ENCODE measurements at regions not wholly inside any gene's neighbourhood (a gene's known extent, or its start where the extent isn't known, plus 50 kb on each side); places are given as distances from the start of the nearest gene placed in this dataset.

DNA sequence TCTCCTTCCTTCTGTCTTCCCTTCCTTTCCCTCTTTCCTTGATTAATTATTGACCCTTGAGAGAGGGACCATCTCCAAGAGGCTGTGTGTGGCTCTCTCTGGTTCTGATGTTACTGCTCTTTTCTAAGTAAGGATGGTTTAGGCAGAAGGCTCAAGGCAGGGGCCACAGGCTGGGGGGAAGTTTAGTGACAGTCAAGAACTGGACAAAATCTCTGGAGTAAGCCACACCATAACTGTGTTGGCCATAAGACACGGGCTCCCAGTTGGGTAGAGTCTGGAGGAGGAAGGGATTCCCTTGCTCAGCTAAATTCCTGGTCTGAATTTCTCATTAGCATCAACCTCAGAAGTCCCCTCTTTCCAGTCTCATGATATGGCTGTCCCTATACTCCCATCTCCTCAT, 74.7 kb downstream of the BUD13 start:
- TF ChIP-seq, protein P1, sequence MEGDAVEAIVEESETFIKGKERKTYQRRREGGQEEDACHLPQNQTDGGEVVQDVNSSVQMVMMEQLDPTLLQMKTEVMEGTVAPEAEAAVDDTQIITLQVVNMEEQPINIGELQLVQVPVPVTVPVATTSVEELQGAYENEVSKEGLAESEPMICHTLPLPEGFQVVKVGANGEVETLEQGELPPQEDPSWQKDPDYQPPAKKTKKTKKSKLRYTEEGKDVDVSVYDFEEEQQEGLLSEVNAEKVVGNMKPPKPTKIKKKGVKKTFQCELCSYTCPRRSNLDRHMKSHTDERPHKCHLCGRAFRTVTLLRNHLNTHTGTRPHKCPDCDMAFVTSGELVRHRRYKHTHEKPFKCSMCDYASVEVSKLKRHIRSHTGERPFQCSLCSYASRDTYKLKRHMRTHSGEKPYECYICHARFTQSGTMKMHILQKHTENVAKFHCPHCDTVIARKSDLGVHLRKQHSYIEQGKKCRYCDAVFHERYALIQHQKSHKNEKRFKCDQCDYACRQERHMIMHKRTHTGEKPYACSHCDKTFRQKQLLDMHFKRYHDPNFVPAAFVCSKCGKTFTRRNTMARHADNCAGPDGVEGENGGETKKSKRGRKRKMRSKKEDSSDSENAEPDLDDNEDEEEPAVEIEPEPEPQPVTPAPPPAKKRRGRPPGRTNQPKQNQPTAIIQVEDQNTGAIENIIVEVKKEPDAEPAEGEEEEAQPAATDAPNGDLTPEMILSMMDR (IDR thresholded peaks at IDR 0.05; ENCODE audit: low read depth, low read length) = no peak
- no peak overlapping the region for H3K4me3 ChIP-seq (ENCODE audit: low read depth, low read length)

DNA sequence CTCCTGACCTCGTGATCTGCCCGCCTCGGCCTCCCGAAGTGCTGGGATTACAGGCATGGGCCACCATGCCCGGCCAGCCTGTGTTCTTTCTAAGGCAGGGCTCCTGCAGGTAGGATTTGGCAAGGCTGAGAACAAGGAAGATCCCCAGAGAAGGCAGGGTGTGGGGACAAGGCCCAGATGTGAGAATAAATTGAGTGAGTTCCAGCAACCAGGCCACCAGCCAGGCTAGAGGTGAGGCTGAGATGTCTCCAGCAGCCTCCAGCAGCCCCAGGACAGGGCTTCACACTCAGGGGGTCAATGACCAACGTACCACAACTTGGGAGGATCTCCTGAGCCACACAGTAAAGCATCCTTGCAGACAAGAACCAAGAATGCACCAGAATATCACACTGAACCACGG, 75.1 kb downstream of the BUD13 start:
- TF ChIP-seq, protein P1 (IDR thresholded peaks at IDR 0.05; ENCODE audit: low read depth, low read length) = no peak
- H3K4me3 ChIP-seq (ENCODE audit: low read depth, low read length) = no peak overlapping the region

DNA sequence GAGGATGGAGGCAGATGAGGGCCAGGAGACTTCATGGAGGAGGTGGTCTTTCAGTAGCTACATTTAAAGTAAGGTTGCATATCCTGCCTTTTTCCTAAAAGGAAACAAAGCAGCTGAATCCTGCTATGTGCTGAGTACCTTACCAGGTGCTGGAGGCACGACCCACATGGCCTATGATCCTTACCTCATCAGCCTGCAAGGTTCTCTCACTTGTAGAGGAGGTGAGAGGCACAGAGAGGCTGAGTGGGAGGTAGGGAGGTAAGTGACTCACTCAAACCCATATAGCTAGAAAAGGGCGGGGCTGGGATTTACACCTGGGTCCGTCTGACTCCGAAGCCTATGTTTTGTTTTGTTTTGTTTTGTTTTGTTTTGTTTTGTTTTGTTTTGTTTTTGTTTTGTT, 75.8 kb downstream of the BUD13 start:
- TF ChIP-seq, protein P1 (IDR thresholded peaks at IDR 0.05; ENCODE audit: low read depth, low read length) = no peak
- no peak overlapping the region for H3K4me3 ChIP-seq (ENCODE audit: low read depth, low read length)

DNA sequence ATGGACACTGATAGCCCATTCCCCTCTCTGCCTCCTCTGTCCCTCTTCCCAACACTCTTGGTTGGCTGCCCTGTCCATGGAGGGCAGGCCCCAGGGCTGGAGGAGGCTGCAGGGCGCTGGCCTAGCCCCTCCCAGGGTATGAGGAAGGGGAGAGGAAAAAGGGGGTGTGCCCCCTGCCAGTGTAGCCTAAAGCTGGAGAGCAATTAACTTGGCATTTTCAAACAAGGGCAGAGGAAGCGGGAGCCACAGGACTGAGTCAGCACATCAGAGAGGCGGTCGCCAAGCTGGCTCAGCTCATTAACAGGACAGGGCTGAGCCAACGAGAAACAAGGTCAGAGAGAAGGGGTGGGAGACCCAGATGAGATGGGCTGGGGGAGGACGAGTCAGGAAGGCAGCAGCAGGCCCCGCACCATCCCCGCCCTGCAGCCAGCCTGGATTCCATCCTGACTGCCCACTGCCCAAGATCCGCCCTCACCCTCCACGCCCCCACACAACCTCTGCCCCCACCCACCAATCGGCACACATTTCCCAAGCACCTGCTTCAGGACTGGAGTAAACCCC, 76.3 kb downstream of the BUD13 start:
- TF ChIP-seq, protein P1 (IDR thresholded peaks at IDR 0.05; ENCODE audit: low read depth, low read length) = no peak
- H3K4me3 ChIP-seq (ENCODE audit: low read depth, low read length) = no peak overlapping the region

DNA sequence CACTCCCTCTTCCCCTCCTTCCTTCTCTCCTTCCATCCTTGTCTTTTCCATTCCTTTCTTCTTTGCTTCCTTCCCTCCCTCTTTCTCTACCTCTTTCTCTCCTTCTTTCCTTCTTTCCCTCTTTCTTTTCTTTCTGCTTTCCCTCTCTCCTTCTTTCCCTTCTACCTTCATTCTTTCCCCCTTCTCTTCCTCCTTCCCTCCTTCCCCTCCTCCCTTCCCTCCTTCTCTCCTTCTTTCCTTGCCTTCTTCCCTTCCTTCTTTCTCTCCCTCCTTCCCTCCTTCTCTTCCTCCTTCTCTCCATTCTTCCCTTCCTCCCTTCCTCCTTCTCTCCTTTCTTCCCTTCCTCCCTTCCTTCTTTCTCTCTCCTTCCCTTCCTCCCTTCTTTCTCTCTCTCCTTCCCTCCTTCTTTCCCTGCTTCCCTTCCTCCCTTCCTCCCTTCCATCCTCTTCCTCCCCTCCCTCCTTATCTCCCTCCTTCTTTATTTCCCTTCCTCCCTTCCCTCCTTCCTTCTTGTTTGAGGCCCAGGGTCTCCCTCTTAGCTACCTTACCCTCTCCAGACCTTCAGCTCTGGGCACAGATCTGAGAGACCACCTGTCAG, 77.0 kb downstream of the BUD13 start:
- TF ChIP-seq, protein P1 (IDR thresholded peaks at IDR 0.05; ENCODE audit: low read depth, low read length) = no peak
- H3K4me3 ChIP-seq (ENCODE audit: low read depth, low read length) = no peak overlapping the region

DNA sequence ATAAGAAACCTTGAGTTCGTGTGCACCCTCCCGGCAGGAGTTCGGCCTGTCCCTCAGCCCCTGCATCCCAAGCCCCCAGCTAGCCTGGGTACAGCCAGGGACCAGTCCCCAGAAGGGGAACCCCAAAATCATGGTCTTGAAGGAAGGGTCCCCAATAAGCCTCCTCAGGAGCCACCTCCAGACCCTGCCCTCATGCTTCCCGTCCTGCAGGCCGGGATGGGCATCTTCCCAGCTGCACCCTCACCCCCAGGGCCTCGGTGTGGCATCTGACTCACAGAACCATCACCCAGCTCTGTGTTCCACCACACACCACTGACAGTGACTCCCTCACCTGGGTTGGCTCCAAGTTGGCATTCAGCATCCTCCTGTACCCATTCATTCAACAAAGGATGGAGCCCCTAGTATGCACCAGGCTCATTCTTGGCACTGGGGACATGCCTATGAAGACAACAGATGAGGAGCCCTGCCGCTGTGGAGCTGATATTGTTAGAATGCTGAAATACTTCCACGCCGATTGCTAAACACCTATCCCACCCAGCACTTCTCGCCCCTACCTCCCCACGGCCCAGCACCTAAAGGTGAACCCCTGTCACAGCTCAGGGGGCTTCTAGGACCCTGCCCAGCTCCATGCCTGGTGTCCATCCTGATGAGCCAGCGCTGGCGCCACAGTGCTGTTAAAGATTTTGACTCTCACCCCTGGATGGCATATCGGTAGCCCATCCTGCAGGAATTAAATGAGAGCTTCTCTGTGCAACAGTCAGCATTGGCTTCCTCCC, 77.8 kb downstream of the BUD13 start:
- TF ChIP-seq, protein P1 (IDR thresholded peaks at IDR 0.05; ENCODE audit: low read depth, low read length) = no peak
- H3K4me3 ChIP-seq (ENCODE audit: low read depth, low read length) = no peak overlapping the region

DNA sequence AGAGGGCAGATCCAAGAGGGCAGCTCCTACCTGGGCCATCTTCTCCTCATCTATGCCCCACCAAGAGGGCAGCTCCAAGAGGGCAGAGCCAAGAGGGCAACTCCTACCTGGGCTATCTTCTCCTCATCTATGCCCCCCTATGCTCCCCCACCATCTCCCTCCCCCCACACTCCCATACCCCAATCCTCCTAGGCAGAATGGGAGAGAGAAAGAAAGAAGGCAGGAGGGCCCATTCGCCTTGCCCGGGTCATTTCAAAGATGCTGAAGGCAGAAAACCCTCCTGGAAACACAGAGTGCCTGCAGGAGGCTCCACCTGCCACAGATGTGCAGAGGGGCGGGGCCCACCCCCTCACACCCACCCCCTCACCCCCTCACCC, 78.5 kb downstream of the BUD13 start:
- no peak overlapping the region for H3K4me3 ChIP-seq (ENCODE audit: low read depth, low read length)
- TF ChIP-seq, protein P1 (IDR thresholded peaks at IDR 0.05; ENCODE audit: low read depth, low read length) = no peak
